ENCODE measurements at regions not wholly inside any gene's neighbourhood (a gene's known extent, or its start where the extent isn't known, plus 50 kb on each side); places are given as distances from the start of the nearest gene placed in this dataset.

GRCh38 chr5:88976914-88977313 lies 93.9 kb upstream of the MEF2C start:
- TF ChIP-seq SPI1 (IDR thresholded peaks at IDR 0.05; ENCODE audit: low read depth, low read length): no peak
- TF ChIP-seq PAX5 (IDR thresholded peaks at IDR 0.05; ENCODE audit: insufficient read depth, low read length, severe bottlenecking): no peak
- TF ChIP-seq POLR2A (IDR thresholded peaks at IDR 0.05; ENCODE audit: low read depth, low read length): no peak
- no peak for TF ChIP-seq POLR2AphosphoS5 (IDR thresholded peaks at IDR 0.05; ENCODE audit: low read depth, low read length)
- TF ChIP-seq POU2F2 (IDR thresholded peaks at IDR 0.05; ENCODE audit: low read depth, low read length): no peak
- TF ChIP-seq TAF1 (IDR thresholded peaks at IDR 0.05; ENCODE audit: low read depth, low read length): no peak

GRCh38 chr5:88967633-88968585 lies 84.9 kb upstream of the MEF2C start:
- no peak for TF ChIP-seq POLR2AphosphoS5 (IDR thresholded peaks at IDR 0.05; ENCODE audit: low read depth, low read length)
- peak; percentile 62 for TF ChIP-seq SPI1 (IDR thresholded peaks at IDR 0.05; ENCODE audit: low read depth, low read length)
- TF ChIP-seq POU2F2 (IDR thresholded peaks at IDR 0.05; ENCODE audit: low read depth, low read length): no peak
- no peak for TF ChIP-seq PAX5 (IDR thresholded peaks at IDR 0.05; ENCODE audit: insufficient read depth, low read length, severe bottlenecking)
- TF ChIP-seq POLR2A (IDR thresholded peaks at IDR 0.05; ENCODE audit: low read depth, low read length): no peak
- no peak for TF ChIP-seq TAF1 (IDR thresholded peaks at IDR 0.05; ENCODE audit: low read depth, low read length)
- DNase-seq (ENCODE audit: insufficient read length, low spot score): no peak
- peak; percentile 58 for FAIRE-seq

More at GRCh38 chr5:88976914-88977313, 93.9 kb upstream of the MEF2C start:
- FAIRE-seq: peak; percentile 13
- no peak for DNase-seq (ENCODE audit: insufficient read length, low spot score)

GRCh38 chr5:88964831-88965230 lies 81.8 kb upstream of the MEF2C start:
- no peak for DNase-seq (ENCODE audit: insufficient read length, low spot score)
- no peak for FAIRE-seq
- TF ChIP-seq POLR2A (IDR thresholded peaks at IDR 0.05; ENCODE audit: low read depth, low read length) (no peak), PAX5 (IDR thresholded peaks at IDR 0.05; ENCODE audit: insufficient read depth, low read length, severe bottlenecking) (no peak), POU2F2 (IDR thresholded peaks at IDR 0.05; ENCODE audit: low read depth, low read length) (no peak), POLR2AphosphoS5 (IDR thresholded peaks at IDR 0.05; ENCODE audit: low read depth, low read length) (no peak), SPI1 (IDR thresholded peaks at IDR 0.05; ENCODE audit: low read depth, low read length) (no peak), TAF1 (IDR thresholded peaks at IDR 0.05; ENCODE audit: low read depth, low read length) (no peak)

GRCh38 chr5:88957013-88957412 lies 74.0 kb upstream of the MEF2C start:
- DNase-seq (ENCODE audit: insufficient read length, low spot score): no peak
- FAIRE-seq: peak; percentile 28
- TF ChIP-seq POLR2AphosphoS5 (IDR thresholded peaks at IDR 0.05; ENCODE audit: low read depth, low read length): no peak
- no peak for TF ChIP-seq POU2F2 (IDR thresholded peaks at IDR 0.05; ENCODE audit: low read depth, low read length)
- no peak for TF ChIP-seq PAX5 (IDR thresholded peaks at IDR 0.05; ENCODE audit: insufficient read depth, low read length, severe bottlenecking)
- no peak for TF ChIP-seq TAF1 (IDR thresholded peaks at IDR 0.05; ENCODE audit: low read depth, low read length)
- no peak for TF ChIP-seq SPI1 (IDR thresholded peaks at IDR 0.05; ENCODE audit: low read depth, low read length)
- no peak for TF ChIP-seq POLR2A (IDR thresholded peaks at IDR 0.05; ENCODE audit: low read depth, low read length)

GRCh38 chr5:88956416-88956815 lies 73.4 kb upstream of the MEF2C start:
- no peak for DNase-seq (ENCODE audit: insufficient read length, low spot score)
- no peak for FAIRE-seq
- no peak for TF ChIP-seq PAX5 (IDR thresholded peaks at IDR 0.05; ENCODE audit: insufficient read depth, low read length, severe bottlenecking)
- no peak for TF ChIP-seq POU2F2 (IDR thresholded peaks at IDR 0.05; ENCODE audit: low read depth, low read length)
- no peak for TF ChIP-seq SPI1 (IDR thresholded peaks at IDR 0.05; ENCODE audit: low read depth, low read length)
- no peak for TF ChIP-seq TAF1 (IDR thresholded peaks at IDR 0.05; ENCODE audit: low read depth, low read length)
- TF ChIP-seq POLR2AphosphoS5 (IDR thresholded peaks at IDR 0.05; ENCODE audit: low read depth, low read length): no peak
- no peak for TF ChIP-seq POLR2A (IDR thresholded peaks at IDR 0.05; ENCODE audit: low read depth, low read length)

GRCh38 chr5:88955403-88955802 lies 72.4 kb upstream of the MEF2C start:
- DNase-seq (ENCODE audit: insufficient read length, low spot score) (no peak), FAIRE-seq (no peak)
- TF ChIP-seq POU2F2 (IDR thresholded peaks at IDR 0.05; ENCODE audit: low read depth, low read length) (no peak), PAX5 (IDR thresholded peaks at IDR 0.05; ENCODE audit: insufficient read depth, low read length, severe bottlenecking) (no peak), TAF1 (IDR thresholded peaks at IDR 0.05; ENCODE audit: low read depth, low read length) (no peak), POLR2AphosphoS5 (IDR thresholded peaks at IDR 0.05; ENCODE audit: low read depth, low read length) (no peak), POLR2A (IDR thresholded peaks at IDR 0.05; ENCODE audit: low read depth, low read length) (no peak), SPI1 (IDR thresholded peaks at IDR 0.05; ENCODE audit: low read depth, low read length) (no peak)

GRCh38 chr5:88954511-88954910 lies 71.5 kb upstream of the MEF2C start:
- DNase-seq (ENCODE audit: insufficient read length, low spot score) (no peak), FAIRE-seq (no peak)
- no peak for TF ChIP-seq SPI1 (IDR thresholded peaks at IDR 0.05; ENCODE audit: low read depth, low read length)
- TF ChIP-seq POLR2A (IDR thresholded peaks at IDR 0.05; ENCODE audit: low read depth, low read length): no peak
- TF ChIP-seq POLR2AphosphoS5 (IDR thresholded peaks at IDR 0.05; ENCODE audit: low read depth, low read length): no peak
- no peak for TF ChIP-seq TAF1 (IDR thresholded peaks at IDR 0.05; ENCODE audit: low read depth, low read length)
- no peak for TF ChIP-seq POU2F2 (IDR thresholded peaks at IDR 0.05; ENCODE audit: low read depth, low read length)
- TF ChIP-seq PAX5 (IDR thresholded peaks at IDR 0.05; ENCODE audit: insufficient read depth, low read length, severe bottlenecking): no peak

- no peak for TF ChIP-seq PAX5 (IDR thresholded peaks at IDR 0.05; ENCODE audit: insufficient read depth, low read length, severe bottlenecking)
- peak; percentile 60; the same call in 1 of the 2 replicates for TF ChIP-seq POU2F2 (IDR thresholded peaks at IDR 0.05; ENCODE audit: low read depth, low read length)
- DNase-seq (ENCODE audit: insufficient read length, low spot score) (no peak), FAIRE-seq (peak; percentile 82)
Observed at GRCh38 chr5:88952996-88953643, 70.1 kb upstream of the MEF2C start.

- TF ChIP-seq POLR2AphosphoS5 (IDR thresholded peaks at IDR 0.05; ENCODE audit: low read depth, low read length): no peak
- TF ChIP-seq POU2F2 (IDR thresholded peaks at IDR 0.05; ENCODE audit: low read depth, low read length): no peak
- TF ChIP-seq TAF1 (IDR thresholded peaks at IDR 0.05; ENCODE audit: low read depth, low read length): no peak
- no peak for TF ChIP-seq PAX5 (IDR thresholded peaks at IDR 0.05; ENCODE audit: insufficient read depth, low read length, severe bottlenecking)
- no peak for TF ChIP-seq SPI1 (IDR thresholded peaks at IDR 0.05; ENCODE audit: low read depth, low read length)
- no peak for TF ChIP-seq POLR2A (IDR thresholded peaks at IDR 0.05; ENCODE audit: low read depth, low read length)
- FAIRE-seq (peak; percentile 28), DNase-seq (ENCODE audit: insufficient read length, low spot score) (no peak)
Observed at GRCh38 chr5:88952344-88952743, 69.4 kb upstream of the MEF2C start.
